MM.1S (cell line): ENCODE measurements at regions not wholly inside any gene's neighbourhood (a gene's known extent, or its start where the extent isn't known, plus 50 kb on each side); places are given as distances from the start of the nearest gene placed in this dataset.

ENCODE experiments used
- EZH2 ChIP-seq: fragments of 300-600 bp; sonication (generic); optimal IDR thresholded peaks from 2 replicates; pipeline ENCODE3; 2017; ENCODE audit warnings: low read depth, mild to moderate bottlenecking, antibody characterized with exemption, low read length, mixed read lengths
- TF ChIP-seq, protein P1 (sequence below): fragments of 300-600 bp; sonication (generic); IDR thresholded peaks from 2 replicates; pipeline ENCODE4 v1.5.1; 2016; ENCODE audit warnings: antibody characterized with exemption, low read length, mixed read lengths

DNA sequence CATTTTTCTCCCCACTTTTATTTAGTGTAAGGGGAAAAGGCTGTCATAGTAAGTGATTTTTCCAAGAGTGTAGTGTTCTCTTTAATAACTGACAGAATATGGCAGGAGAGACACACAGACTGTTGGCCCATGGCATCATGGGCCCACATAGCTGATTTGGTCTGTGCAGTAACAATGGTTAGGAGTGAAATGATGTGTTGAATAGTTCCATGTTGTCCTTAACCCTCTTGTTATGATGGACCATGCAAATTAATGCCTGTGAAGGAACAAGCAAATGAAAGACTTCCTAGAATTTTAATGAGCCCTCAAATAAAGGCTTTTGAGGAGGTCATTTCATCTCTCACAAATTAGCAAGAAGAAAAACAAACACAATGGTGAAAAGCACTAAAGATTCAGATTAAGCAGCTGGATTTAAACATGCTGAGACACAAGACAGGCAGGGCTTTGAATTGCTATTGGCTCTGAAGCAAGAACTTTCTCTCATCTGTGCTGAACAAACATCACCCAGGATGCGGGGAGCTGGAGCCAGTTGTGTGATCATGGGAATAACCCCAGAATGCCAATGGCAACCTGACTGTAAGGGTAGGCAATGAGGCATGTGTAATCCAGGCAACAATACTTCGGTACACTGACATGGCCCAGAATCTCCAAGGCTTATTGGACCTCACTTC is 136.7 kb upstream of the VEPH1 start:
- TF ChIP-seq, protein P1, sequence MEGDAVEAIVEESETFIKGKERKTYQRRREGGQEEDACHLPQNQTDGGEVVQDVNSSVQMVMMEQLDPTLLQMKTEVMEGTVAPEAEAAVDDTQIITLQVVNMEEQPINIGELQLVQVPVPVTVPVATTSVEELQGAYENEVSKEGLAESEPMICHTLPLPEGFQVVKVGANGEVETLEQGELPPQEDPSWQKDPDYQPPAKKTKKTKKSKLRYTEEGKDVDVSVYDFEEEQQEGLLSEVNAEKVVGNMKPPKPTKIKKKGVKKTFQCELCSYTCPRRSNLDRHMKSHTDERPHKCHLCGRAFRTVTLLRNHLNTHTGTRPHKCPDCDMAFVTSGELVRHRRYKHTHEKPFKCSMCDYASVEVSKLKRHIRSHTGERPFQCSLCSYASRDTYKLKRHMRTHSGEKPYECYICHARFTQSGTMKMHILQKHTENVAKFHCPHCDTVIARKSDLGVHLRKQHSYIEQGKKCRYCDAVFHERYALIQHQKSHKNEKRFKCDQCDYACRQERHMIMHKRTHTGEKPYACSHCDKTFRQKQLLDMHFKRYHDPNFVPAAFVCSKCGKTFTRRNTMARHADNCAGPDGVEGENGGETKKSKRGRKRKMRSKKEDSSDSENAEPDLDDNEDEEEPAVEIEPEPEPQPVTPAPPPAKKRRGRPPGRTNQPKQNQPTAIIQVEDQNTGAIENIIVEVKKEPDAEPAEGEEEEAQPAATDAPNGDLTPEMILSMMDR, result no peak
- no peak for TF ChIP-seq EZH2
